ENCODE measurements at regions not wholly inside any gene's neighbourhood (a gene's known extent, or its start where the extent isn't known, plus 50 kb on each side); places are given as distances from the start of the nearest gene placed in this dataset.
"Not testable (repeated sequence)": the region's sequence is repeated elsewhere in the genome, so short reads cannot be mapped to it uniquely, and the experiment has no call there.

- H3K27me3 Mint-ChIP-seq: no peaks in the 10 kb centered on the region
- H3K27ac Mint-ChIP-seq: no peak overlapping the region
- POLR2A ChIA-PET: no interaction called here
- H3K36me3 Mint-ChIP-seq: no peaks in the 10 kb centered on the region
- no peak for ATAC-seq (ENCODE audit: low read depth)
- H3K4me3 Mint-ChIP-seq: no peak overlapping the region
- H3K9me3 Mint-ChIP-seq: peaks cover 4% of the 10 kb centered on the region
- no peak for DNase-seq
- no peaks in the 10 kb centered on the region for H3K4me1 Mint-ChIP-seq
Measured at GRCh38 chr3:61460636-61461035, 100.7 kb upstream of the PTPRG start.

DNA sequence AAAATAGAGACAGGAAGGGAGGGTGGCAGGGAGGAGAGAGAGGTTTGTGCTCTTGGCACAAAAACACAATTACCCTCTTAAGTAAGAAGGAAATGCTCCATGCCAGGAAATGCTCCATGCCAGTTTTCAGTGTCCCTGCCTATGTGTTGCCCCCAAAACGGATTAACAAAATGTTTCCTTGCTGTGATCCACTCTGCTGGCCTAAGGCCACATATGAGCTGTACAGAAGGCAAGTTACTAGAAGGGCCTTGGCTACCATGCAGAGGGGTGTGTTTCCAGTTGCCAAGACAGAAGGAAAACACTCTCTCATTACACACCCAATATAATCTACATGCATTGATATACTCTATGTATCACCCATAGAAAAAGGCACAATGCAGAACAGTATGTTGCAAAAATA is 98.2 kb upstream of the PTPRG start:
- POLR2A ChIA-PET: no interaction called here
- no peak for ATAC-seq (ENCODE audit: low read depth)
- no peaks in the 10 kb centered on the region for H3K27me3 Mint-ChIP-seq
- H3K36me3 Mint-ChIP-seq: no peaks in the 10 kb centered on the region
- H3K4me3 Mint-ChIP-seq: no peak overlapping the region
- H3K4me1 Mint-ChIP-seq: no peaks in the 10 kb centered on the region
- no peak for DNase-seq
- H3K9me3 Mint-ChIP-seq: peaks cover 4% of the 10 kb centered on the region
- no peak overlapping the region for H3K27ac Mint-ChIP-seq

DNA sequence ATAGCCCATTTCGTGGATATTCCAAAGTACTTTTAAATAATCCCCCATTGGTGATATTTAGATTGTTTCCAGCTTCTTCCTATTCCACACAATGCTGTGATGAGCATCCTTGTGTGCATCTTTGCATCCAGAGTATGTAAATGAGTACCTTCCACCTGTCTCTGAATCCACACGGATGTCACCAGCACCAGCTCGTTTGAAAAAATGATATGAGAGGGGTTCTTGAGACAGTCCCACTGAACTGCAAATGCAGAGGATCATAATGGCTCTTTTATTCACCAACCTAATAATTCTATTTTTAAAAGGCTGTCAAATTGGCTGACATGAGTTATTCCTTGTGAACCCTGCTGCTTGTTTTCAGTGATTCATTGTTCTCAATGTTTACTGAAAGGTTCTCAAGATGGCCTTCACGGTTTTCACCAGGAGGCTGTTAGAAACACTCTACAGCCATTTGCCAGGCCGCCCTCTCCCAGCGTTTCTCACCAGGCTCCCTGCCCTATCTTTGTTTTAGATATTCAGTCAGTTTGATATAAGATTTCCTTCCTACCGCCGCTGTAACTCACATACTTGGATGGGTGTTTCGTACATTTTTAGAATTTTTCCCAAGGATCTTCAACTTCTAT is 96.7 kb upstream of the PTPRG start:
- Mint-ChIP-seq H3K27ac (no peak overlapping the region), H3K27me3 (no peaks in the 10 kb centered on the region), H3K4me1 (no peaks in the 10 kb centered on the region), H3K36me3 (no peaks in the 10 kb centered on the region), H3K4me3 (no peak overlapping the region), H3K9me3 (peaks cover 3% of the 10 kb centered on the region)
- ATAC-seq (ENCODE audit: low read depth) (no peak), DNase-seq (no peak)
- POLR2A ChIA-PET: no interaction called here

- POLR2A ChIA-PET: no interaction called here
- Mint-ChIP-seq H3K9me3 (no peaks in the 10 kb centered on the region), H3K36me3 (no peaks in the 10 kb centered on the region), H3K27ac (no peak overlapping the region), H3K4me3 (no peak overlapping the region), H3K4me1 (no peaks in the 10 kb centered on the region), H3K27me3 (no peaks in the 10 kb centered on the region)
- no peak for ATAC-seq (ENCODE audit: low read depth)
- DNase-seq: no peak
Measured at GRCh38 chr3:61466357-61466756, 95.0 kb upstream of the PTPRG start.

DNA sequence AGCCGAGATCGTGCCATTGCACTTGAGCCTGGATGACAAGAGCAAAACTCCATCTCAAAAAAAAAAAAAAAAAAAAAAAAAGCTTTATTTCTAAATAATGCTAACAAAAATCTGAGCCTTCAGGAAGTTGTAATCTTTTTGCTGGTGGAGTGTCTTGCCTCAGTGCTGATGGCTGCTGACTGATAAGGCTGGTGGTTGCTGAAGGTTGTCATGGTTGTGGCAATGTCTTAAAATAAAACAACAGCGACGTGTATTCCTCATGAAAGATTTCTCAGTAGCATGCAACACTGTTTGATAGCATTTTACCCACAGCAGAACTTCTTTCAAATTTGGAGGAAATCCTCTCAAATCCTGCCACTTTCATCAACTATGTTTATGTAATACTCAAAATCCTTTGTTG is 77.4 kb upstream of the PTPRG start:
- no peak overlapping the region for H3K4me3 Mint-ChIP-seq
- no peaks in the 10 kb centered on the region for H3K4me1 Mint-ChIP-seq
- POLR2A ChIA-PET: no interaction called here
- no peaks in the 10 kb centered on the region for H3K36me3 Mint-ChIP-seq
- DNase-seq (no peak), ATAC-seq (ENCODE audit: low read depth) (no peak)
- H3K27me3 Mint-ChIP-seq: no peaks in the 10 kb centered on the region
- H3K27ac Mint-ChIP-seq: no peak overlapping the region
- peaks cover 1% of the 10 kb centered on the region for H3K9me3 Mint-ChIP-seq

DNA sequence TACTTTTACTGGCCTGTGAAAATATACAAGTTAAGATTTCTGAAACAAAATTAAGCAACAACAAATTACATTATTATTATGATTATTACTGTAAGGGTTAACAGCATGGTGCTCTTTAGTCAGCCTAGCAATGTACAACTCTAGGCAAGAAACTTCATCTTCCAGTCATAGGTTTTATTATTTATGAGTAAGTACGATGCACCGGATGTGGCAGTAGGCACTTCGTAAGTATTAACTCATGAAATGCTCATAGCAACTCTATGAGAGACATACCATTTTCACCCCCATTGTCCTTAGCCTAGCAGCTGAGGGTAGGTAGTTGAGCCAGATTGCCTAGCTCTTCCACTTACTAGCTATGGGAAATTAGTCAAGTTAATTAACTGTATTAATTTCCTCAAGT is 68.0 kb upstream of the PTPRG start:
- DNase-seq (no peak), ATAC-seq (ENCODE audit: low read depth) (no peak)
- POLR2A ChIA-PET: no interaction called here
- Mint-ChIP-seq H3K9me3 (peaks cover 3% of the 10 kb centered on the region), H3K4me1 (no peaks in the 10 kb centered on the region), H3K36me3 (no peaks in the 10 kb centered on the region), H3K4me3 (no peak overlapping the region), H3K27ac (no peak overlapping the region), H3K27me3 (no peaks in the 10 kb centered on the region)

GRCh38 chr3:61494309-61494708 is 67.1 kb upstream of the PTPRG start:
- H3K27me3 Mint-ChIP-seq; H3K9me3 Mint-ChIP-seq; H3K4me1 Mint-ChIP-seq; ATAC-seq (ENCODE audit: low read depth); DNase-seq; POLR2A ChIA-PET; H3K36me3 Mint-ChIP-seq; H3K27ac Mint-ChIP-seq; H3K4me3 Mint-ChIP-seq: not testable (repeated sequence)

DNA sequence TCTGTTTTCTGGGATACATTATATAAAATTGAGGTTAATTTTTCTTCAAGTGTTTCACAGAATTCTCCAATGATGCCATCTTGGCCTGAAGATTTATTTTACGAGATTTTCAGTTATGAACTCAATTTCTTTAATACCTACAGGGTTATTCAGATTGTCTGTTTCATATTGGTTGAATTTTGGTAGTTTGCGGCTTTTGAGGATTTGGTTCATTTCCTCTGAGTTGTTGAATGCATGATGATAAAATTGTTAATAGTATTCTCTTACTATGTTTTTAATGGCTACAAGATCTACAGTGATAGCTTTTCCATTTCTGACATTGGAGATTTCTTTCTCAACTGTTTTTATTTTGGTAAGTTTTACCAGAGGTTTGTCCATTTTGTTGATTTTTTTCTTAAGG is 63.9 kb upstream of the PTPRG start:
- H3K36me3 Mint-ChIP-seq: no peaks in the 10 kb centered on the region
- no peaks in the 10 kb centered on the region for H3K4me1 Mint-ChIP-seq
- H3K9me3 Mint-ChIP-seq: peaks cover 6% of the 10 kb centered on the region
- no peak overlapping the region for H3K27ac Mint-ChIP-seq
- no peak overlapping the region for H3K4me3 Mint-ChIP-seq
- DNase-seq (no peak), ATAC-seq (ENCODE audit: low read depth) (no peak)
- POLR2A ChIA-PET: no interaction called here
- no peaks in the 10 kb centered on the region for H3K27me3 Mint-ChIP-seq

GRCh38 chr3:61505197-61505596 is 56.2 kb upstream of the PTPRG start:
- Mint-ChIP-seq H3K36me3 (no peaks in the 10 kb centered on the region), H3K4me1 (no peaks in the 10 kb centered on the region), H3K9me3 (peaks cover 14% of the 10 kb centered on the region), H3K27me3 (peaks cover 2% of the 10 kb centered on the region), H3K27ac (no peak overlapping the region), H3K4me3 (no peak overlapping the region)
- POLR2A ChIA-PET: no interaction called here
- DNase-seq (no peak), ATAC-seq (ENCODE audit: low read depth) (no peak)

DNA sequence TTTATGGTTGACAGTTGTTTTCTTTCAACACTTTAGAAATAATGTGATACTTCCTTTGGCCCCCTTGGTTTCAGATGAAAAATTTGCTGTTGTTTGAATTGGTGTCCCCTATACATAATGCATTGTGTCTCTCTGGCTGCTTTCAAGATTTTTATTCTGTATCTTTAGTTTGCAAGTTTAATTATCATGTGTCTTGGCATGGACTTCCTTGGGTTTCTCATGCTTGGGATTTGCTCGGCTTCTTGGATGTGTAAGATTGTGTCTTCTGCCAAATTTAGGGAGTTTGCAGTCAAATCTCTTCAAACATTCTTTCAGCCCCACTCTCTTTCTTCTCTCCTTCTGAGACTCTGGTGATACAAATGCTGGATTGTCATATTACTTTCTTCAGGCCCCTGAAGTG is 53.4 kb upstream of the PTPRG start:
- peaks cover 6% of the 10 kb centered on the region for H3K27me3 Mint-ChIP-seq
- POLR2A ChIA-PET: no interaction called here
- H3K27ac Mint-ChIP-seq: no peak overlapping the region
- peaks cover 10% of the 10 kb centered on the region for H3K9me3 Mint-ChIP-seq
- H3K4me3 Mint-ChIP-seq: no peak overlapping the region
- no peaks in the 10 kb centered on the region for H3K36me3 Mint-ChIP-seq
- DNase-seq (no peak), ATAC-seq (ENCODE audit: low read depth) (no peak)
- H3K4me1 Mint-ChIP-seq: no peaks in the 10 kb centered on the region

Data from activated naive CD8-positive, alpha-beta T cell treated with anti-CD3 and anti-CD28 coated beads, Interleukin-2, amount 10 ng/mL, durations not matched to agents 7 days and 5 days (primary cell).